T-helper 2 cell treated with Interferon-gamma antibody and Interleukin-4, amounts not matched to agents 100 ng/mL and 5 ng/mL, for 36 hours (primary cell): ENCODE measurements at regions not wholly inside any gene's neighbourhood (a gene's known extent, or its start where the extent isn't known, plus 50 kb on each side); places are given as distances from the start of the nearest gene placed in this dataset.

Source experiments
- intact Hi-C: fragments of 100-400 bp; cut with micrococcal nuclease; formaldehyde crosslinking; loops from one replicate; pipeline ENCODE4 v1.15.1; 2023

GRCh38 chr20:52921340-52921739 lies 50.8 kb upstream of the TSHZ2 start:
- intact Hi-C loops, result no loop called here

- intact Hi-C loops, result no loop called here
Measured at GRCh38 chr20:52918311-52918710, 53.8 kb upstream of the TSHZ2 start.

GRCh38 chr20:52915564-52915963 lies 56.6 kb upstream of the TSHZ2 start:
- intact Hi-C loops, result no loop called here

- intact Hi-C loops, result no loop called here
Measured at GRCh38 chr20:52914870-52915269, 57.3 kb upstream of the TSHZ2 start.

- intact Hi-C loops, result no loop called here
Measured at GRCh38 chr20:52913650-52914387, 58.3 kb upstream of the TSHZ2 start.

GRCh38 chr20:52905241-52905994 lies 66.7 kb upstream of the TSHZ2 start:
- intact Hi-C loops, result no loop called here

- intact Hi-C loops, result no loop called here
Measured at GRCh38 chr20:52904837-52905236, 67.3 kb upstream of the TSHZ2 start.

GRCh38 chr20:52899041-52899608 lies 73.0 kb upstream of the TSHZ2 start:
- intact Hi-C loops, result no loop called here

- intact Hi-C loops, result no loop called here
Measured at GRCh38 chr20:52896348-52896747, 75.8 kb upstream of the TSHZ2 start.

- intact Hi-C loops, result no loop called here
Measured at GRCh38 chr20:52895701-52896100, 76.5 kb upstream of the TSHZ2 start.

GRCh38 chr20:52895235-52895634 lies 76.9 kb upstream of the TSHZ2 start:
- intact Hi-C loops, result no loop called here

- intact Hi-C loops, result no loop called here
Measured at GRCh38 chr20:52893498-52893897, 78.7 kb upstream of the TSHZ2 start.

GRCh38 chr20:52892023-52892422 lies 80.1 kb upstream of the TSHZ2 start:
- intact Hi-C loops, result no loop called here

GRCh38 chr20:52890130-52890529 lies 82.0 kb upstream of the TSHZ2 start:
- intact Hi-C loops, result no loop called here

GRCh38 chr20:52889225-52889624 lies 82.9 kb upstream of the TSHZ2 start:
- intact Hi-C loops, result no loop called here

- intact Hi-C loops, result no loop called here
Measured at GRCh38 chr20:52888096-52888495, 84.1 kb upstream of the TSHZ2 start.

GRCh38 chr20:52880997-52881396 lies 91.2 kb upstream of the TSHZ2 start:
- intact Hi-C loops, result no loop called here

GRCh38 chr20:52880259-52880658 lies 91.9 kb upstream of the TSHZ2 start:
- intact Hi-C loops, result no loop called here

GRCh38 chr20:52874241-52874640 lies 97.9 kb upstream of the TSHZ2 start:
- intact Hi-C loops, result no loop called here

GRCh38 chr20:52869698-52870501 lies 102.3 kb upstream of the TSHZ2 start:
- intact Hi-C loops, result no loop called here

GRCh38 chr20:52869276-52869675 lies 102.9 kb upstream of the TSHZ2 start:
- intact Hi-C loops, result no loop called here

- intact Hi-C loops, result no loop called here
Measured at GRCh38 chr20:52867305-52867704, 104.9 kb upstream of the TSHZ2 start.
